A549 (cell line): ENCODE measurements at regions not wholly inside any gene's neighbourhood (a gene's known extent, or its start where the extent isn't known, plus 50 kb on each side); places are given as distances from the start of the nearest gene placed in this dataset.
"Not testable (repeated sequence)": the region's sequence is repeated elsewhere in the genome, so short reads cannot be mapped to it uniquely, and the experiment has no call there.

Experiments used
- BHLHE40 ChIP-seq: IDR thresholded peaks from 2 replicates; pipeline ENCODE4 v1.6.1; 2012; ENCODE audit warnings: low read depth, low read length, inconsistent platforms
- HDAC2 ChIP-seq: fragments of 200-600 bp; sonication (generic); IDR thresholded peaks from 2 replicates; pipeline ENCODE4 v1.6.1; 2016
- HOXA7 ChIP-seq: fragments of 250-450 bp; sonication (Bioruptor Pico); IDR thresholded peaks from 2 replicates; pipeline ENCODE4 v1.5.0; 2020; ENCODE audit warnings: mild to moderate bottlenecking, moderate library complexity
- MYC ChIP-seq: IDR thresholded peaks from 2 replicates; pipeline ENCODE4 v1.6.1; 2012; ENCODE audit warnings: mild to moderate bottlenecking, inconsistent platforms, low read length, improper control_type of control experiment, borderline replicate concordance
- POLR2A ChIP-seq: IDR thresholded peaks from 2 replicates; pipeline ENCODE4 v1.6.1; 2012; ENCODE audit warnings: mild to moderate bottlenecking, low read length
- SMC3 ChIP-seq: fragments of >200 bp; sonication (Bioruptor Twin); formaldehyde crosslinking; IDR thresholded peaks from 3 replicates; pipeline ENCODE4 v1.6.1; 2018; ENCODE audit warnings: inconsistent platforms
- TP53 ChIP-seq: fragments of 250-450 bp; sonication (Bioruptor Pico); IDR thresholded peaks from 2 replicates; pipeline ENCODE4 v1.5.0; 2021; ENCODE audit warnings: mild to moderate bottlenecking, moderate library complexity
- TF ChIP-seq, protein P1 (sequence below): fragments of >200 bp; sonication (Bioruptor Twin); formaldehyde crosslinking; IDR thresholded peaks from 3 replicates; pipeline ENCODE4 v1.5.1; 2016
- TF ChIP-seq, protein P2 (sequence below): fragments of 150-350 bp; IDR thresholded peaks from 2 replicates; pipeline ENCODE4 v1.6.1; 2014; ENCODE audit warnings: low read depth, mild to moderate bottlenecking, low read length
- TF ChIP-seq, protein P3 (sequence below): fragments of 200-600 bp; sonication (generic); IDR thresholded peaks from 2 replicates; pipeline ENCODE4 v1.6.1; 2016; ENCODE audit warnings: antibody characterized with exemption, mild to moderate bottlenecking, moderate library complexity
- TF ChIP-seq, protein P4 (sequence below): fragments of 250-450 bp; sonication (Bioruptor Pico); IDR thresholded peaks from 2 replicates; pipeline ENCODE4 v1.5.0; 2021; ENCODE audit warnings: mild to moderate bottlenecking, moderate library complexity, borderline replicate concordance
- TF ChIP-seq, protein P5 (sequence below): fragments of 450-650 bp; IDR thresholded peaks from 2 replicates; pipeline ENCODE4 v1.6.1; 2014; ENCODE audit warnings: antibody characterized with exemption

DNA sequence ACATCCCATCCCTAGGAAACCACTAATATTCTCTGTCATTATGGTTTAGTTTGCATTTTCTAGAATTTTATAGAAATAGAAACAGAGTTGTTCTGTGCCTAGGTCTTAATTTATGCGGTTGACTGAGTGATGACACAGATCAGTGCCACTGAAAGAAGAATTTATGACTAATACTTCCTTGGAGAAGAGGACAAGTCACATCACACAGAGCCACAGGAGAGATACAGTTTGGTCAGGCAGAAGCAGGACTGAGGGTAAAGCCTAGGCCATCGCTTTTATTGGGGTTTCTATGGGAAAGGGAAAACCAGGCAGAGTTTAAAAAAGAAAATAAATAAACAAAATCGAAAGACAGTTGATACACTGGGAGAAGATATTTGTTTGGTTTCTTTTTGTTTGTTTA lies 99.3 kb downstream of the PRR15 start:
- TF ChIP-seq, protein P1, sequence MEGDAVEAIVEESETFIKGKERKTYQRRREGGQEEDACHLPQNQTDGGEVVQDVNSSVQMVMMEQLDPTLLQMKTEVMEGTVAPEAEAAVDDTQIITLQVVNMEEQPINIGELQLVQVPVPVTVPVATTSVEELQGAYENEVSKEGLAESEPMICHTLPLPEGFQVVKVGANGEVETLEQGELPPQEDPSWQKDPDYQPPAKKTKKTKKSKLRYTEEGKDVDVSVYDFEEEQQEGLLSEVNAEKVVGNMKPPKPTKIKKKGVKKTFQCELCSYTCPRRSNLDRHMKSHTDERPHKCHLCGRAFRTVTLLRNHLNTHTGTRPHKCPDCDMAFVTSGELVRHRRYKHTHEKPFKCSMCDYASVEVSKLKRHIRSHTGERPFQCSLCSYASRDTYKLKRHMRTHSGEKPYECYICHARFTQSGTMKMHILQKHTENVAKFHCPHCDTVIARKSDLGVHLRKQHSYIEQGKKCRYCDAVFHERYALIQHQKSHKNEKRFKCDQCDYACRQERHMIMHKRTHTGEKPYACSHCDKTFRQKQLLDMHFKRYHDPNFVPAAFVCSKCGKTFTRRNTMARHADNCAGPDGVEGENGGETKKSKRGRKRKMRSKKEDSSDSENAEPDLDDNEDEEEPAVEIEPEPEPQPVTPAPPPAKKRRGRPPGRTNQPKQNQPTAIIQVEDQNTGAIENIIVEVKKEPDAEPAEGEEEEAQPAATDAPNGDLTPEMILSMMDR: not testable (repeated sequence)
- not testable (repeated sequence) for TF ChIP-seq POLR2A; SMC3; TP53 (CRISPR knock-in tag); MYC; HDAC2; HOXA7 (CRISPR knock-in tag); BHLHE40
- TF ChIP-seq, protein P2, sequence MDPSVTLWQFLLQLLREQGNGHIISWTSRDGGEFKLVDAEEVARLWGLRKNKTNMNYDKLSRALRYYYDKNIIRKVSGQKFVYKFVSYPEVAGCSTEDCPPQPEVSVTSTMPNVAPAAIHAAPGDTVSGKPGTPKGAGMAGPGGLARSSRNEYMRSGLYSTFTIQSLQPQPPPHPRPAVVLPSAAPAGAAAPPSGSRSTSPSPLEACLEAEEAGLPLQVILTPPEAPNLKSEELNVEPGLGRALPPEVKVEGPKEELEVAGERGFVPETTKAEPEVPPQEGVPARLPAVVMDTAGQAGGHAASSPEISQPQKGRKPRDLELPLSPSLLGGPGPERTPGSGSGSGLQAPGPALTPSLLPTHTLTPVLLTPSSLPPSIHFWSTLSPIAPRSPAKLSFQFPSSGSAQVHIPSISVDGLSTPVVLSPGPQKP: not testable (repeated sequence)
- TF ChIP-seq, protein P3, sequence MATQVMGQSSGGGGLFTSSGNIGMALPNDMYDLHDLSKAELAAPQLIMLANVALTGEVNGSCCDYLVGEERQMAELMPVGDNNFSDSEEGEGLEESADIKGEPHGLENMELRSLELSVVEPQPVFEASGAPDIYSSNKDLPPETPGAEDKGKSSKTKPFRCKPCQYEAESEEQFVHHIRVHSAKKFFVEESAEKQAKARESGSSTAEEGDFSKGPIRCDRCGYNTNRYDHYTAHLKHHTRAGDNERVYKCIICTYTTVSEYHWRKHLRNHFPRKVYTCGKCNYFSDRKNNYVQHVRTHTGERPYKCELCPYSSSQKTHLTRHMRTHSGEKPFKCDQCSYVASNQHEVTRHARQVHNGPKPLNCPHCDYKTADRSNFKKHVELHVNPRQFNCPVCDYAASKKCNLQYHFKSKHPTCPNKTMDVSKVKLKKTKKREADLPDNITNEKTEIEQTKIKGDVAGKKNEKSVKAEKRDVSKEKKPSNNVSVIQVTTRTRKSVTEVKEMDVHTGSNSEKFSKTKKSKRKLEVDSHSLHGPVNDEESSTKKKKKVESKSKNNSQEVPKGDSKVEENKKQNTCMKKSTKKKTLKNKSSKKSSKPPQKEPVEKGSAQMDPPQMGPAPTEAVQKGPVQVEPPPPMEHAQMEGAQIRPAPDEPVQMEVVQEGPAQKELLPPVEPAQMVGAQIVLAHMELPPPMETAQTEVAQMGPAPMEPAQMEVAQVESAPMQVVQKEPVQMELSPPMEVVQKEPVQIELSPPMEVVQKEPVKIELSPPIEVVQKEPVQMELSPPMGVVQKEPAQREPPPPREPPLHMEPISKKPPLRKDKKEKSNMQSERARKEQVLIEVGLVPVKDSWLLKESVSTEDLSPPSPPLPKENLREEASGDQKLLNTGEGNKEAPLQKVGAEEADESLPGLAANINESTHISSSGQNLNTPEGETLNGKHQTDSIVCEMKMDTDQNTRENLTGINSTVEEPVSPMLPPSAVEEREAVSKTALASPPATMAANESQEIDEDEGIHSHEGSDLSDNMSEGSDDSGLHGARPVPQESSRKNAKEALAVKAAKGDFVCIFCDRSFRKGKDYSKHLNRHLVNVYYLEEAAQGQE: not testable (repeated sequence)
- TF ChIP-seq, protein P4, sequence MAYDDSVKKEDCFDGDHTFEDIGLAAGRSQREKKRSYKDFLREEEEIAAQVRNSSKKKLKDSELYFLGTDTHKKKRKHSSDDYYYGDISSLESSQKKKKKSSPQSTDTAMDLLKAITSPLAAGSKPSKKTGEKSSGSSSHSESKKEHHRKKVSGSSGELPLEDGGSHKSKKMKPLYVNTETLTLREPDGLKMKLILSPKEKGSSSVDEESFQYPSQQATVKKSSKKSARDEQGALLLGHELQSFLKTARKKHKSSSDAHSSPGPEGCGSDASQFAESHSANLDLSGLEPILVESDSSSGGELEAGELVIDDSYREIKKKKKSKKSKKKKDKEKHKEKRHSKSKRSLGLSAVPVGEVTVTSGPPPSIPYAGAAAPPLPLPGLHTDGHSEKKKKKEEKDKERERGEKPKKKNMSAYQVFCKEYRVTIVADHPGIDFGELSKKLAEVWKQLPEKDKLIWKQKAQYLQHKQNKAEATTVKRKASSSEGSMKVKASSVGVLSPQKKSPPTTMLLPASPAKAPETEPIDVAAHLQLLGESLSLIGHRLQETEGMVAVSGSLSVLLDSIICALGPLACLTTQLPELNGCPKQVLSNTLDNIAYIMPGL: not testable (repeated sequence)
- TF ChIP-seq, protein P5, sequence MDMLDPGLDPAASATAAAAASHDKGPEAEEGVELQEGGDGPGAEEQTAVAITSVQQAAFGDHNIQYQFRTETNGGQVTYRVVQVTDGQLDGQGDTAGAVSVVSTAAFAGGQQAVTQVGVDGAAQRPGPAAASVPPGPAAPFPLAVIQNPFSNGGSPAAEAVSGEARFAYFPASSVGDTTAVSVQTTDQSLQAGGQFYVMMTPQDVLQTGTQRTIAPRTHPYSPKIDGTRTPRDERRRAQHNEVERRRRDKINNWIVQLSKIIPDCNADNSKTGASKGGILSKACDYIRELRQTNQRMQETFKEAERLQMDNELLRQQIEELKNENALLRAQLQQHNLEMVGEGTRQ: not testable (repeated sequence)
